CD14-positive monocyte (primary cell): ENCODE measurements at regions not wholly inside any gene's neighbourhood (a gene's known extent, or its start where the extent isn't known, plus 50 kb on each side); places are given as distances from the start of the nearest gene placed in this dataset.

ENCODE experiments used
- DNase-seq, 3 donors: peaks; one replicate each; pipeline ENCODE4 v3.0.0-alpha.2; 2011 to 2022
- H2AFZ ChIP-seq: 2 replicates; pipeline ENCODE4 v1.6.0; 2012; ENCODE audit warnings: mild to moderate bottlenecking, low read depth, low read length, inconsistent platforms; ENCODE audit not compliant: insufficient read depth, poor library complexity, severe bottlenecking
- H3K27ac ChIP-seq, 2 donors: 1 replicate in 1 of 2; 2 replicates in 1 of 2; pipeline ENCODE4 v1.5.1; 2012 to 2013; ENCODE audit warnings: low read length in 2 of 2, control low read depth in 1 of 2, inconsistent platforms in 1 of 2, low read depth in 1 of 2, mild to moderate bottlenecking in 1 of 2
- H3K27me3 ChIP-seq, 2 donors: one replicate each; pipeline versions ENCODE4 v1.6.0 to v1.6.1; 2011 to 2013; ENCODE audit warnings: low read length in 2 of 2; ENCODE audit not compliant: control insufficient read depth in 2 of 2, insufficient read depth in 2 of 2
- H3K36me3 ChIP-seq, 2 donors: replicated peaks in 1 of 2; 1 replicate in 1 of 2; 2 replicates in 1 of 2; pipeline versions ENCODE4 v1.5.1 to v1.6.1; 2012 to 2013; ENCODE audit warnings: low read length in 2 of 2, control low read depth in 1 of 2, inconsistent platforms in 1 of 2, mild to moderate bottlenecking in 1 of 2; ENCODE audit not compliant: insufficient read depth in 2 of 2, control insufficient read depth in 1 of 2
- H3K4me1 ChIP-seq, 2 donors: 1 replicate in 1 of 2; 2 replicates in 1 of 2; pipeline versions ENCODE4 v1.5.1 to v1.6.1; 2012 to 2013; ENCODE audit warnings: low read length in 2 of 2, control low read depth in 1 of 2, inconsistent platforms in 1 of 2, mild to moderate bottlenecking in 1 of 2, moderate library complexity in 1 of 2; ENCODE audit not compliant: insufficient read depth in 2 of 2, control insufficient read depth in 1 of 2
- H3K4me2 ChIP-seq: replicated peaks from 2 replicates; pipeline ENCODE3; 2012; ENCODE audit warnings: low read length, moderate library complexity, mild to moderate bottlenecking; ENCODE audit not compliant: poor library complexity, severe bottlenecking; ENCODE audit errors: extremely low read depth
- H3K4me3 ChIP-seq, 3 experiments: fragments of 200-600 bp in 1 of 3; sonication (generic) in 1 of 3; replicated peaks in 1 of 3; 1 replicate in 2 of 3; 2 replicates in 1 of 3; pipeline ENCODE4 v1.5.1; 2011 to 2013; ENCODE audit warnings: low read length in 3 of 3, mild to moderate bottlenecking in 3 of 3, control low read depth in 2 of 3, low read depth in 2 of 3, inconsistent platforms in 1 of 3, moderate library complexity in 1 of 3
- H3K79me2 ChIP-seq: 2 replicates; pipeline ENCODE4 v1.6.0; 2012; ENCODE audit warnings: mild to moderate bottlenecking, control low read depth, inconsistent platforms, low read length, moderate library complexity; ENCODE audit not compliant: insufficient read depth
- H3K9ac ChIP-seq: 2 replicates; pipeline ENCODE4 v1.6.0; 2017; ENCODE audit warnings: low read length, mild to moderate bottlenecking; ENCODE audit not compliant: insufficient read depth, poor library complexity, severe bottlenecking
- H3K9me3 ChIP-seq, 2 donors: replicated peaks in 1 of 2; 1 replicate in 1 of 2; 2 replicates in 1 of 2; pipeline versions ENCODE4 v1.5.1 to v1.6.1; 2012 to 2013; ENCODE audit warnings: low read length in 2 of 2, control low read depth in 1 of 2; ENCODE audit not compliant: control insufficient read depth in 1 of 2, insufficient read depth in 1 of 2
- H4K20me1 ChIP-seq: 2 replicates; pipeline ENCODE4 v1.6.0; 2012; ENCODE audit warnings: mild to moderate bottlenecking, low read length, control low read depth, moderate library complexity; ENCODE audit not compliant: insufficient read depth
- H3K27ac Mint-ChIP-seq, 7 donors: one replicate each; pipeline ENCODE4 v1.8.0; 2020; ENCODE audit warnings: mild to moderate bottlenecking in 7 of 7, mixed read lengths in 7 of 7, moderate library complexity in 6 of 7, inconsistent platforms in 2 of 7
- H3K27me3 Mint-ChIP-seq, 3 donors: one replicate each; pipeline ENCODE4 v1.8.0; 2021 to 2022; ENCODE audit warnings: low read depth in 3 of 3, mild to moderate bottlenecking in 3 of 3, mixed read lengths in 3 of 3, moderate library complexity in 3 of 3, inconsistent platforms in 1 of 3
- H3K36me3 Mint-ChIP-seq, 2 donors: one replicate each; pipeline ENCODE4 v1.8.0; 2020; ENCODE audit warnings: mixed read lengths in 2 of 2, inconsistent platforms in 1 of 2, mild to moderate bottlenecking in 1 of 2
- H3K4me1 Mint-ChIP-seq: one replicate; pipeline ENCODE4 v1.8.0; 2020; ENCODE audit warnings: mild to moderate bottlenecking, mixed read lengths
- H3K4me3 Mint-ChIP-seq, 2 donors: one replicate each; pipeline ENCODE4 v1.8.0; 2020; ENCODE audit warnings: mild to moderate bottlenecking in 2 of 2, mixed read lengths in 2 of 2, moderate library complexity in 1 of 2
- H3K9me3 Mint-ChIP-seq, 7 donors: one replicate each; pipeline ENCODE4 v1.8.0; 2020 to 2022; ENCODE audit warnings: mixed read lengths in 7 of 7, mild to moderate bottlenecking in 6 of 7, moderate library complexity in 6 of 7, inconsistent platforms in 2 of 7
- WGBS: methylation state at CpG from one replicate; pipeline ENCODE4 v1.1.5; 2013; ENCODE audit warnings: missing lambda C conversion rate; ENCODE audit not compliant: insufficient coverage; 5-methylcytosine and 5-hydroxymethylcytosine counted together
- intact Hi-C, 2 donors: fragments of 100-400 bp; cut with micrococcal nuclease; formaldehyde crosslinking; loops; one replicate each; pipeline versions ENCODE4 v1.15.0 to v1.15.1; 2023
- TF ChIP-seq, protein P1 (sequence below): fragments of 200-600 bp; IDR thresholded peaks from one replicate; pipeline ENCODE4 v1.8.0; 2022; ENCODE audit warnings: antibody characterized with exemption, mild to moderate bottlenecking

DNA sequence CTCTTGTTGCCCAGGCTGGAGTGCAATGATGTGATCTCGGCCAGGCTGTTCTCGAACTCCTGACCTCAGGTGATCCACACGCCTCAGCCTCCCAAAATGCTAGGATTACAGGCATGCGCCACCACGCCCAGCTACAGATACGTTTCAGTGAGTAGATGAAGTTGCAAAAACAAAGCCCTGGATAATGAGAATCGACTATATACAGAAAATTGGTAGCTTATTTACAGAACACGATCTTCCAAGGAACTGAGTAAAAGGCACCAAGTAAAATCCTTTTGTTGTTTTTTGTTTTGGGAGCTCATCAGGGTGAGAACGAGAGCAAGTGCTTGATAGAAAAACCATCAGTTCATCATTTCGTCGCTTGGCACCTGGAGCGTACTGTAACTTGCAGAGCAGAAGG is 62.8 kb downstream of the MYCN start:
- Mint-ChIP-seq H3K27me3 (peaks cover 2 to 3% (median 2%) of the 10 kb centered on the region in 3 donors), H3K4me3 (no peak overlapping the region), H3K36me3 (no peaks in the 10 kb centered on the region), H3K4me1 (peaks cover 22% of the 10 kb centered on the region), H3K9me3 (peaks cover 0 to 6% (median 0%) of the 10 kb centered on the region in 7 donors), H3K27ac (no peak overlapping the region)
- H3K9me3 ChIP-seq, result no peaks in the 10 kb centered on the region
- H3K27me3 ChIP-seq, result no peaks in the 10 kb centered on the region
- WGBS, result 83% methylated on average over 8 of the region's 12 CpGs
- DNase-seq, result no peak
- no peak overlapping the region for H3K4me2 ChIP-seq
- no peak overlapping the region for H2AFZ ChIP-seq
- no peak overlapping the region for H3K4me3 ChIP-seq
- no peaks in the 10 kb centered on the region for H3K36me3 ChIP-seq
- intact Hi-C loops, result no loop called here
- no peaks in the 10 kb centered on the region for H4K20me1 ChIP-seq
- peaks cover 17 to 26% of the 10 kb centered on the region in 2 donors for H3K4me1 ChIP-seq
- H3K79me2 ChIP-seq, result no peaks in the 10 kb centered on the region
- TF ChIP-seq, protein P1, sequence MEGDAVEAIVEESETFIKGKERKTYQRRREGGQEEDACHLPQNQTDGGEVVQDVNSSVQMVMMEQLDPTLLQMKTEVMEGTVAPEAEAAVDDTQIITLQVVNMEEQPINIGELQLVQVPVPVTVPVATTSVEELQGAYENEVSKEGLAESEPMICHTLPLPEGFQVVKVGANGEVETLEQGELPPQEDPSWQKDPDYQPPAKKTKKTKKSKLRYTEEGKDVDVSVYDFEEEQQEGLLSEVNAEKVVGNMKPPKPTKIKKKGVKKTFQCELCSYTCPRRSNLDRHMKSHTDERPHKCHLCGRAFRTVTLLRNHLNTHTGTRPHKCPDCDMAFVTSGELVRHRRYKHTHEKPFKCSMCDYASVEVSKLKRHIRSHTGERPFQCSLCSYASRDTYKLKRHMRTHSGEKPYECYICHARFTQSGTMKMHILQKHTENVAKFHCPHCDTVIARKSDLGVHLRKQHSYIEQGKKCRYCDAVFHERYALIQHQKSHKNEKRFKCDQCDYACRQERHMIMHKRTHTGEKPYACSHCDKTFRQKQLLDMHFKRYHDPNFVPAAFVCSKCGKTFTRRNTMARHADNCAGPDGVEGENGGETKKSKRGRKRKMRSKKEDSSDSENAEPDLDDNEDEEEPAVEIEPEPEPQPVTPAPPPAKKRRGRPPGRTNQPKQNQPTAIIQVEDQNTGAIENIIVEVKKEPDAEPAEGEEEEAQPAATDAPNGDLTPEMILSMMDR, result no peak
- no peak overlapping the region for H3K9ac ChIP-seq
- no peak overlapping the region for H3K27ac ChIP-seq

DNA sequence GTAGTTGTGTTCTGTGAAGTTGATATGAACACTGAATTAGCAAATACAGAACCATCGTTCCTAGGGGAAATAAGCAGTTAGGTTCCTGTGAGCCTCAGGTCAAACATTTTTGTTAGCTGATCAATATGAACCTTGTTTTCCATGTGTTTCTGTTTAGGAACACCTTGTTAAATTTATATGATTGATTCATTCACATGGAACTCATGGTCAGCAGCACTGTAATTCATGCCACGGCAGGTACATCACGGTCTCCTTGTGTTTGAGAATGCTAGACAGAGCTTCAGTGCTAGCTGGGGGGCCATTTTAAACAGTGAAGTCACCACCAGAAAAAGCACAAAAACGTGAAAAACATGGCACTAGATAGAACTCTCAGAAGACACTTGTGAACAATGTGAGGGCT is 62.2 kb downstream of the MYCN start:
- H3K9me3 Mint-ChIP-seq, result peaks cover 0 to 6% (median 0%) of the 10 kb centered on the region in 7 donors
- no peaks in the 10 kb centered on the region for H3K79me2 ChIP-seq
- no peak overlapping the region for H3K4me3 Mint-ChIP-seq
- H3K27ac Mint-ChIP-seq, result no peak overlapping the region
- H3K4me2 ChIP-seq, result no peak overlapping the region
- 83% methylated on average over 1 of the region's 4 CpGs for WGBS
- intact Hi-C loops, result no loop called here
- no peak for DNase-seq
- no peaks in the 10 kb centered on the region for H3K9me3 ChIP-seq
- H3K4me3 ChIP-seq, result no peak overlapping the region
- no peak overlapping the region for H2AFZ ChIP-seq
- H4K20me1 ChIP-seq, result no peaks in the 10 kb centered on the region
- H3K27me3 Mint-ChIP-seq, result peaks cover 2 to 3% (median 2%) of the 10 kb centered on the region in 3 donors
- no peaks in the 10 kb centered on the region for H3K27me3 ChIP-seq
- peaks cover 17 to 26% of the 10 kb centered on the region in 2 donors for H3K4me1 ChIP-seq
- H3K36me3 ChIP-seq, result no peaks in the 10 kb centered on the region
- H3K27ac ChIP-seq, result no peak overlapping the region
- H3K9ac ChIP-seq, result no peak overlapping the region
- H3K36me3 Mint-ChIP-seq, result no peaks in the 10 kb centered on the region
- TF ChIP-seq, protein P1, result no peak
- H3K4me1 Mint-ChIP-seq, result peaks cover 22% of the 10 kb centered on the region
